ENCODE measurements at regions not wholly inside any gene's neighbourhood (a gene's known extent, or its start where the extent isn't known, plus 50 kb on each side); places are given as distances from the start of the nearest gene placed in this dataset.

DNA sequence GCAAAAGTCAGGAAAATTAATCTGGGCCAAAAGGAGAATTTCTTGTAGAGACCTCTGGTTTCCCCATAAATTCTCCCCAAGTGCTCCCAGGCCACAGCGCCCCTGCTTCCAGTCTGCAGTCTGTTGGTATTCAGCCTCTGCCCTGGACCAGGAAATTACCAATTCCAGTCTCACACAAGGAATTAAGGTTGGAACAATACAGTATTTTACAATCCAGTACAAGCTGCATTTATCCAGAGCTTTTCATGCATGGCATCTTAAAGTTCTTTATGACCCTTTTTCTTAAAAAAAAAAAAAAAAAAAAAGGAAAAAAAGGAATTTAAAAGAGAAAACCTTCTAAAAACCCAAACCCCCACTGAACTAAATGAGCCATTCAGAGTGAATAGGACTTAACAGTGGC lies 139.6 kb upstream of the RANBP3L start:
- no peak for TF ChIP-seq POLR2A (IDR thresholded peaks at IDR 0.05)
- TF ChIP-seq, protein P1, sequence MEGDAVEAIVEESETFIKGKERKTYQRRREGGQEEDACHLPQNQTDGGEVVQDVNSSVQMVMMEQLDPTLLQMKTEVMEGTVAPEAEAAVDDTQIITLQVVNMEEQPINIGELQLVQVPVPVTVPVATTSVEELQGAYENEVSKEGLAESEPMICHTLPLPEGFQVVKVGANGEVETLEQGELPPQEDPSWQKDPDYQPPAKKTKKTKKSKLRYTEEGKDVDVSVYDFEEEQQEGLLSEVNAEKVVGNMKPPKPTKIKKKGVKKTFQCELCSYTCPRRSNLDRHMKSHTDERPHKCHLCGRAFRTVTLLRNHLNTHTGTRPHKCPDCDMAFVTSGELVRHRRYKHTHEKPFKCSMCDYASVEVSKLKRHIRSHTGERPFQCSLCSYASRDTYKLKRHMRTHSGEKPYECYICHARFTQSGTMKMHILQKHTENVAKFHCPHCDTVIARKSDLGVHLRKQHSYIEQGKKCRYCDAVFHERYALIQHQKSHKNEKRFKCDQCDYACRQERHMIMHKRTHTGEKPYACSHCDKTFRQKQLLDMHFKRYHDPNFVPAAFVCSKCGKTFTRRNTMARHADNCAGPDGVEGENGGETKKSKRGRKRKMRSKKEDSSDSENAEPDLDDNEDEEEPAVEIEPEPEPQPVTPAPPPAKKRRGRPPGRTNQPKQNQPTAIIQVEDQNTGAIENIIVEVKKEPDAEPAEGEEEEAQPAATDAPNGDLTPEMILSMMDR (IDR thresholded peaks at IDR 0.05): no peak
